HEK293T (cell line): ENCODE measurements at regions not wholly inside any gene's neighbourhood (a gene's known extent, or its start where the extent isn't known, plus 50 kb on each side); places are given as distances from the start of the nearest gene placed in this dataset.

Experiments
- ARNT ChIP-seq: fragments of 450-650 bp; IDR thresholded peaks from 2 replicates; pipeline ENCODE4 v1.6.1; 2017; ENCODE audit warnings: mild to moderate bottlenecking
- ELF4 ChIP-seq: fragments of 450-650 bp; IDR thresholded peaks from 2 replicates; pipeline ENCODE4 v1.6.1; 2017; ENCODE audit warnings: antibody characterized with exemption
- FOXM1 ChIP-seq: fragments of 450-650 bp; IDR thresholded peaks from 2 replicates; pipeline ENCODE4 v1.6.1; 2017; ENCODE audit warnings: mild to moderate bottlenecking, borderline replicate concordance
- HDGF ChIP-seq: fragments of 450-650 bp; IDR thresholded peaks from 2 replicates; pipeline ENCODE4 v1.6.1; 2017; ENCODE audit warnings: antibody characterized with exemption, borderline replicate concordance
- L3MBTL2 ChIP-seq: fragments of 450-650 bp; conservative IDR thresholded peaks from 2 replicates; pipeline ENCODE4 v1.6.1; 2016; ENCODE audit warnings: mild to moderate bottlenecking
- TARDBP ChIP-seq: fragments of 450-650 bp; IDR thresholded peaks from 2 replicates; pipeline ENCODE4 v1.6.1; 2016

DNA sequence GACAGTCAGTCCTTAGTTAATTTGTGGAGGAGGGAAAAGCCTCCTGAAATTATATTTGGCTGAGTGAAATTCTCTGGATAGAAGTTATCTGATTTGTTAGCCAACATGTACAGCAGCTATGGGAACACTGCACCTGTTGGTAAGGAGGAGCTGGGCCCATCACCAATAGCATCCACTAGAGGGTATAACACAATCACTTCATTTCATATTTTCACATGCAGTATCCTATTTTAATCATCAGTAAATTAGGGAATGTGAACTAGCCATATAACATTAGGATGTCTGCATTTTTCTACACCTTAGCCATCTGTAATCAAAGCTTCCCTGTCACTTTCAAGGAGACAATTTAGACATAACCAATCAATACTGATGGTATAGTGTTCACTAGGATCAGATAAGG, 818.4 kb upstream of the CDH2 start:
- no peak for TF ChIP-seq TARDBP
- TF ChIP-seq ELF4: no peak
- TF ChIP-seq FOXM1: no peak
- TF ChIP-seq L3MBTL2: no peak
- no peak for TF ChIP-seq ARNT
- TF ChIP-seq HDGF: no peak
